Neuron (in vitro differentiated cells): ENCODE measurements at regions not wholly inside any gene's neighbourhood (a gene's known extent, or its start where the extent isn't known, plus 50 kb on each side); places are given as distances from the start of the nearest gene placed in this dataset.

ENCODE experiments used
- H2AFZ ChIP-seq: one replicate; pipeline ENCODE4 v1.6.1; 2013; ENCODE audit warnings: low read depth, mild to moderate bottlenecking, inconsistent platforms, low read length, moderate library complexity
- H3K27me3 ChIP-seq: one replicate; pipeline ENCODE4 v1.6.1; 2013; ENCODE audit warnings: low read length; ENCODE audit not compliant: insufficient read depth
- H3K36me3 ChIP-seq: one replicate; pipeline ENCODE4 v1.6.1; 2013; ENCODE audit warnings: low read length; ENCODE audit not compliant: insufficient read depth
- H3K4me1 ChIP-seq: one replicate; pipeline ENCODE4 v1.6.1; 2013; ENCODE audit warnings: low read length; ENCODE audit not compliant: insufficient read depth
- H3K4me3 ChIP-seq: 2 replicates; pipeline ENCODE4 v1.5.1; 2013; ENCODE audit warnings: mild to moderate bottlenecking, low read length, moderate library complexity
- H3K9me3 ChIP-seq: one replicate; pipeline ENCODE4 v1.6.1; 2013; ENCODE audit warnings: low read length

DNA sequence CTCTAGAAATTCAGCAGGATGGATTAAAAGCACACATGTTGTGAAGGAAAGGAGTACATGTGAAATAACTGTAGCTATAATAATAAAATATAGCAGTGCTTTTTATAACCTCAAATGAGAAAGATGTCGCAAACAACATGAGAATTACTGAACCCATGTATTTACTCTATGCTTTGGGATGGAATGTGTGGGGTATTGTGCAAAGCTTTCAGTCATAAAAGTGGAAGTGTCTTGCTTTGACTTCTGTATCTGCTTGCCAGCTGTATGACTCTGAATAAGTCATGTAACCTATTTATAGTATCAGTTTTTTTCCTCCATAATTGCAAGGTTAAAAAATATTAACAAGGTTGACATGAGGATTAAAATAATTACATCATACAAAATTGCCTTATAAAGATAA is 519.3 kb upstream of the CADM2 start:
- peaks cover 21% of the 10 kb centered on the region for H3K4me1 ChIP-seq
- H3K27me3 ChIP-seq, result no peaks in the 10 kb centered on the region
- no peaks in the 10 kb centered on the region for H3K36me3 ChIP-seq
- no peak overlapping the region for H3K4me3 ChIP-seq
- no peaks in the 10 kb centered on the region for H3K9me3 ChIP-seq
- no peak overlapping the region for H2AFZ ChIP-seq

GRCh38 chr3:84440291-84440690 is 518.5 kb upstream of the CADM2 start:
- Histone ChIP-seq H3K27me3 (no peaks in the 10 kb centered on the region), H3K4me3 (no peak overlapping the region), H3K9me3 (no peaks in the 10 kb centered on the region), H2AFZ (no peak overlapping the region), H3K4me1 (peaks cover 20% of the 10 kb centered on the region), H3K36me3 (no peaks in the 10 kb centered on the region)

DNA sequence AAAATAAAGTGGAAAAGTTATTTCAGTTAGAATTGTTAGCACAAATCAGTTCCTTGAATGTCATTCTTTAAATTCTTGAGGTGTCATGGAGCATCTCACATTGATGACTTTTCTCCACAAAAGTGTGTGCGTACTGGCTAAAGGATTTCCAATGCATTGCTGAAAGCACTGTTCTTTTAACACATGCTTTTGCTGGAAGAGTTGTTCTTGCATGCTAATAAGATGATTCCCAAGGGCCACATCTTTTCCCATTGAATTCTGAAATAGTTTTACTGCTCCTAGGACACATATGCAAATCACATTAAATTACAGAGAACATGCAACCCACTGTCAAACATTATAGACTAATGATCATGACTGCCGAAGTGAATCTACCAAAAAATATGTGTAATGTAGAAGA is 516.3 kb upstream of the CADM2 start:
- H3K27me3 ChIP-seq, result no peaks in the 10 kb centered on the region
- peaks cover 19% of the 10 kb centered on the region for H3K4me1 ChIP-seq
- H2AFZ ChIP-seq, result no peak overlapping the region
- H3K9me3 ChIP-seq, result no peaks in the 10 kb centered on the region
- H3K4me3 ChIP-seq, result no peak overlapping the region
- no peaks in the 10 kb centered on the region for H3K36me3 ChIP-seq

GRCh38 chr3:84444726-84445521 is 513.9 kb upstream of the CADM2 start:
- H3K27me3 ChIP-seq, result no peaks in the 10 kb centered on the region
- H3K4me1 ChIP-seq, result peaks cover 19% of the 10 kb centered on the region
- H3K9me3 ChIP-seq, result no peaks in the 10 kb centered on the region
- no peaks in the 10 kb centered on the region for H3K36me3 ChIP-seq
- H2AFZ ChIP-seq, result peak overlapping the region; percentile 5
- H3K4me3 ChIP-seq, result no peak overlapping the region

GRCh38 chr3:84487296-84487695 is 471.5 kb upstream of the CADM2 start:
- Histone ChIP-seq H3K9me3 (no peaks in the 10 kb centered on the region), H3K4me1 (no peaks in the 10 kb centered on the region), H3K4me3 (no peak overlapping the region), H2AFZ (no peak overlapping the region), H3K27me3 (no peaks in the 10 kb centered on the region), H3K36me3 (no peaks in the 10 kb centered on the region)

- no peak overlapping the region for H2AFZ ChIP-seq
- no peaks in the 10 kb centered on the region for H3K27me3 ChIP-seq
- H3K36me3 ChIP-seq, result no peaks in the 10 kb centered on the region
- H3K4me1 ChIP-seq, result peaks cover 8% of the 10 kb centered on the region
- no peak overlapping the region for H3K4me3 ChIP-seq
- H3K9me3 ChIP-seq, result no peaks in the 10 kb centered on the region
Observed at GRCh38 chr3:84504761-84505160, 454.0 kb upstream of the CADM2 start.

DNA sequence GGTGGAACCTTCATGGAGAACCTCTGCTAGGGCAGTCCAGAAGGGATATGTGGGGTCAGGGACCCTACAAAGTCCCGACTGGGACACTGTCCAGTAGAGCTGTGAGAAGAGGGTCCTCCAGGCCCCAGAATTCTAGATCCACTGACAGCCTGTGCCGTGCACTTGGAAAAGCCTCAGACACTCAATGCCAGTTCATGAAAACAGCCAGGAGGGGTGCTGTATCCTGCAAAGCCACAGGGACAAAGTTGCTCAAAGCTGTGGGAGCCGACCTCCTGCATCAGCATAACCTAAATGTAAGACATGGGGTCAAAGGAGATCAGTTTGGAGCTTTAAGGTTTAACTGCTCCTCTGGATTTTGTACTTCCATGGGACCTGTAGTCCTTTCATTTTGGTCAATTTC is 448.8 kb upstream of the CADM2 start:
- Histone ChIP-seq H3K36me3 (no peaks in the 10 kb centered on the region), H3K4me3 (no peak overlapping the region), H2AFZ (no peak overlapping the region), H3K4me1 (no peaks in the 10 kb centered on the region), H3K27me3 (no peaks in the 10 kb centered on the region), H3K9me3 (no peaks in the 10 kb centered on the region)

DNA sequence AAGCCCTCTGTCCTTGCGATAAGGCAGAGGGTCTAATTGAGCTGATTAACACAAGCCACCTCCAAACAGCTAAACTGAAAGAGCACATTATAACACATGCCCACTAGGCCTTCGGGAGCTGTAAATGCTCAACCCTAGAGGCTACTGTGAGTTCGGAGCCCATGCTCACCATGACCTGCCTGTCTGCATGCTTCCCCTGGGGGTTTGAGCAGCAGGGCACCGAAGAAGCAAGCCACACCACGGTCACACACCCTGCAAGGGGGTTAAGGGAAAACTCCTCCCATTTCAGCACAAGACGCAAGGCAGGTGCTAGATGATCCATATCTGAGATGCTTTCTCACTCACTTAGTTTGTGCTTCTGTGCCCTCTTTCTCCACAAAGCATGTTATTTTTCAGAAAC is 435.9 kb upstream of the CADM2 start:
- no peaks in the 10 kb centered on the region for H3K9me3 ChIP-seq
- H3K36me3 ChIP-seq, result no peaks in the 10 kb centered on the region
- no peak overlapping the region for H2AFZ ChIP-seq
- no peaks in the 10 kb centered on the region for H3K27me3 ChIP-seq
- H3K4me3 ChIP-seq, result no peak overlapping the region
- no peaks in the 10 kb centered on the region for H3K4me1 ChIP-seq

- Histone ChIP-seq H3K4me1 (no peaks in the 10 kb centered on the region), H2AFZ (no peak overlapping the region), H3K27me3 (no peaks in the 10 kb centered on the region), H3K4me3 (no peak overlapping the region), H3K9me3 (peaks cover 4% of the 10 kb centered on the region), H3K36me3 (no peaks in the 10 kb centered on the region)
Observed at GRCh38 chr3:84536916-84537315, 421.9 kb upstream of the CADM2 start.

DNA sequence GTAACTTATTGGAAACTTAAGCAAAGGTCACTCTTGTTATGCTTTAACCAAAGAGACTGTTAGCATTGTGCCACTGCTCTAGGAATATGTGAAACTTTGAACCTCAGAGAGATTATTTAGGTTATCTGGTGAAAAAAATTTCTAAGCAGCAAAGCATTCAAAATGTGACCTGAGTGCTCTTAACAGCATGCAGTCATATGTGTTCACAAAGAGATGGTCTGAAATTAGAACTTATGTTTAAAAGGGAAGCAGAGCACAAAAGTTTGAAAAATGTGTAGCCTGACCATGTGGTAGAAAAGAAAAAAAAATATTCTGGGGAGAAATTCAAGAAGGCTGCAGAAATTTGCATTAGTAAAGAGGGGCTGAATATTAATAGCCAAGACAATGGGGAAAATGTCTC is 420.2 kb upstream of the CADM2 start:
- no peak overlapping the region for H3K4me3 ChIP-seq
- H3K27me3 ChIP-seq, result no peaks in the 10 kb centered on the region
- H3K4me1 ChIP-seq, result no peaks in the 10 kb centered on the region
- H3K36me3 ChIP-seq, result no peaks in the 10 kb centered on the region
- H3K9me3 ChIP-seq, result peaks cover 4% of the 10 kb centered on the region
- no peak overlapping the region for H2AFZ ChIP-seq

DNA sequence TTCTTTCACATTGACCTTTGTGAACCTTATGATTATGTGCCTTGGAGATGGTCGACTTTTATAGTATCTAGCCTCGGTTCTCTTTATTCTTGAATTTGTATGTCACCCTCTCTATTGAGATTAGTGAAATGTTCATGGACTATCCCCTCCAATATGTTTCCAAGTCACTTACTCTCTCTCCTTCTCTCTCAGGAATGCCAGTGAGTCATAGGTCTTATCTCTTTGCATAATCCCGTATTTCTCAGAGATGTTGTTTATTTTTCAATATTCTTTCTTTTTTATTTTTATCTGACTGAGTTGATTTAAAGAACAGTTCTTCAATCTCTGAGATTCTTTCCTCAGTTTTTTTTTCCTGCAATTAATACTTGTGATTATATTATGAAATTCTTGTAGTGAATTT is 411.6 kb upstream of the CADM2 start:
- no peak overlapping the region for H3K4me3 ChIP-seq
- no peaks in the 10 kb centered on the region for H3K36me3 ChIP-seq
- H3K4me1 ChIP-seq, result peaks cover 10% of the 10 kb centered on the region
- no peaks in the 10 kb centered on the region for H3K27me3 ChIP-seq
- no peaks in the 10 kb centered on the region for H3K9me3 ChIP-seq
- no peak overlapping the region for H2AFZ ChIP-seq

DNA sequence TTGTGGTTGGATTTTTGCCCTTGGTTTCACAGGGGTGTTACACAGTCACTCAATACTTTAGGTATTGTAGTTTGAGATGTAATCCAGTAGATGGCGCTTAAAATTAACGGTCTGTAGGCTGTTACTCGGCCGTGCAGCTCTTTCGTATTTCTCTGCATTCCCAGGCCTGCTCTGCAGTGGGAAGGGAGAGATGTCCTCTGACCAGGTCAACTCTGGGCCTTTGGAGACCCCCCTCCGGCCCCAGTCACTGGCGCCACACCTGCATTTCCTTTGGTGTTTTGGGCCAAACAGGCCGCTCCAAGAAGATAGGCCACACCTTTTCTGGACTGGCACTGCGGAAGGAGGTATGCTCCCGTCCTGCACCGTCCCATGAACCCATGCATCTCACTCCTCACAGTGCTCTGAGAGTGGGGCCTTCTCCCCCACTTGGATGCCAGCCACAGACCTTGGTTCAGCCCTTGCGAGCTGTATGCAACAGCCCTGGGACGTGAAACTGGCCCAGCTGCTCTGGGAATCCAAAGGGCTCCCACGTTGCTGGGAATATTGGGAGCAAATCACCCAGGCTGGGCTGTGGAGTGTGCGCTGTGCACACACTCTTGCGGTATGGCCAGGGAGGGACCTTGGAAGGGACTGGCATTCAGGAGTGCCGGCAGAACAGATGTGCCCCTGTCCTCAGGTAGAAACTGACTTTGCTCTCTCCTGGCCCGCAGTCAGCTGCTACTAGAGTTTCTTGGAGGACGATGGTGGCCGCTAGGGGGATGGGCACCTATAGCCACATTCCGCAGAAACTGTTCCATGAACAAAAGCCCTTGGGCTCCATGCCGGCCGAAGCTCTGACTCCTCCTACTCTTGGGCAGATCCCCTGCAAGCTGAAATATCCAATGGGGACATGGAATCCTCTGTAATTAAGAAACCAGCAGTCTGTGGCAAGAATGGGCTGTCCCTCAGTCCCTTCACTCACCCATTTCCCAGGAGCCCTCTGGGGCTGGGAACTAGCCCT is 410.5 kb upstream of the CADM2 start:
- no peaks in the 10 kb centered on the region for H3K27me3 ChIP-seq
- no peaks in the 10 kb centered on the region for H3K36me3 ChIP-seq
- H3K4me1 ChIP-seq, result peaks cover 11% of the 10 kb centered on the region
- H3K9me3 ChIP-seq, result no peaks in the 10 kb centered on the region
- no peak overlapping the region for H3K4me3 ChIP-seq
- H2AFZ ChIP-seq, result no peak overlapping the region

DNA sequence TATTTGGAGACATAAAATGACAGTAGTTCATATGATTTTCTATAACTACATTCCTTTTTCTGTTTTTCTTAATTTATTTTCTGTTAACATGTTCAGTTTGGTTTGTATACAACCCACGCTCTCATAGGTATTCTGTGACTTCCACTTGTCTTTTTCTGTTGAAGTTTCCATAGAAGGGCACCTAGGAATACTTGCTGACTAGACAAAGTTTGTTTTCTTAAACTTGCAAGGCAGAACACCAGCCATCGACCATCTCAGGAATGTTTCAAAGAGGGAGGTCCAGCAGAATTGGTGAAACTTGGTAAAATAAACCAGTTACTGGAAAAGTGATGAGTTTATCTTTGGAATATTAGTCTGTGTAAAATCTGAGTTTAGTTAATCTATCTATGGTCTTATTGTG is 403.2 kb upstream of the CADM2 start:
- Histone ChIP-seq H2AFZ (no peak overlapping the region), H3K9me3 (no peaks in the 10 kb centered on the region), H3K36me3 (no peaks in the 10 kb centered on the region), H3K4me1 (peaks cover 11% of the 10 kb centered on the region), H3K27me3 (no peaks in the 10 kb centered on the region), H3K4me3 (no peak overlapping the region)
